Mesenchymal stem cell (in vitro differentiated cells and primary cell): ENCODE measurements at regions not wholly inside any gene's neighbourhood (a gene's known extent, or its start where the extent isn't known, plus 50 kb on each side); places are given as distances from the start of the nearest gene placed in this dataset.

Experiments
- DNase-seq: peaks from one replicate; pipeline ENCODE4 v3.0.0-alpha.2; 2013
- H2AFZ ChIP-seq: one replicate; pipeline ENCODE4 v1.6.1; 2013; ENCODE audit warnings: low read depth, mild to moderate bottlenecking, control low read depth, inconsistent platforms, low read length, moderate library complexity
- H2AK5ac ChIP-seq: 2 replicates; pipeline ENCODE4 v1.6.1; 2013; ENCODE audit warnings: low read length, moderate library complexity, mild to moderate bottlenecking, inconsistent platforms; ENCODE audit not compliant: severe bottlenecking
- H2BK120ac ChIP-seq: one replicate; pipeline ENCODE4 v1.6.1; 2013; ENCODE audit warnings: low read depth, mild to moderate bottlenecking, inconsistent platforms, low read length, moderate library complexity
- H2BK12ac ChIP-seq, 2 experiments: one replicate each; pipeline ENCODE4 v1.6.1; 2013; ENCODE audit warnings: inconsistent platforms in 2 of 2, low read length in 2 of 2, mild to moderate bottlenecking in 2 of 2, moderate library complexity in 2 of 2, control low read depth in 1 of 2
- H2BK15ac ChIP-seq: one replicate; pipeline ENCODE4 v1.6.1; 2013; ENCODE audit warnings: mild to moderate bottlenecking, low read depth, inconsistent platforms; ENCODE audit not compliant: poor library complexity, severe bottlenecking
- H2BK5ac ChIP-seq: 2 replicates; pipeline ENCODE4 v1.6.1; 2013; ENCODE audit warnings: low read depth, mild to moderate bottlenecking, low read length, control low read depth, inconsistent platforms; ENCODE audit not compliant: poor library complexity, severe bottlenecking
- H3K14ac ChIP-seq, 2 experiments: one replicate each; pipeline ENCODE4 v1.6.1; 2013; ENCODE audit warnings: inconsistent platforms in 2 of 2, low read length in 2 of 2, control low read depth in 1 of 2, mild to moderate bottlenecking in 1 of 2, moderate library complexity in 1 of 2
- H3K18ac ChIP-seq, 2 experiments: one replicate each; pipeline ENCODE4 v1.6.1; 2013; ENCODE audit warnings: inconsistent platforms in 2 of 2, low read length in 2 of 2, control low read depth in 1 of 2, low read depth in 1 of 2, mild to moderate bottlenecking in 1 of 2
- H3K23ac ChIP-seq, 2 experiments: one replicate each; pipeline ENCODE4 v1.6.1; 2013; ENCODE audit warnings: inconsistent platforms in 2 of 2, low read length in 2 of 2, mild to moderate bottlenecking in 2 of 2, moderate library complexity in 2 of 2, control low read depth in 1 of 2
- H3K27ac ChIP-seq: 2 replicates; pipeline ENCODE4 v1.5.1; 2013; ENCODE audit warnings: mild to moderate bottlenecking, moderate library complexity, low read length, control low read depth, inconsistent platforms; ENCODE audit not compliant: poor library complexity, severe bottlenecking
- H3K27me3 ChIP-seq, 2 experiments: 2 replicates each; pipeline versions ENCODE4 v1.6.1 to v1.7.0; 2013; ENCODE audit warnings: low read length in 2 of 2, mild to moderate bottlenecking in 2 of 2, moderate library complexity in 2 of 2, control low read depth in 1 of 2, inconsistent platforms in 1 of 2; ENCODE audit not compliant: control insufficient read depth in 1 of 2, insufficient read depth in 1 of 2
- H3K36me3 ChIP-seq, 2 experiments: 2 replicates each; pipeline versions ENCODE4 v1.6.1 to v1.7.0; 2013; ENCODE audit warnings: low read length in 2 of 2, control low read depth in 1 of 2, inconsistent platforms in 1 of 2, low read depth in 1 of 2, mild to moderate bottlenecking in 1 of 2; ENCODE audit not compliant: insufficient read depth in 2 of 2, control insufficient read depth in 1 of 2
- H3K4ac ChIP-seq, 2 experiments: one replicate each; pipeline ENCODE4 v1.6.1; 2013; ENCODE audit warnings: inconsistent platforms in 2 of 2, low read length in 2 of 2, mild to moderate bottlenecking in 2 of 2, moderate library complexity in 2 of 2, control low read depth in 1 of 2, low read depth in 1 of 2
- H3K4me1 ChIP-seq: 2 replicates; pipeline ENCODE4 v1.6.1; 2013; ENCODE audit warnings: low read depth, low read length, control low read depth; ENCODE audit not compliant: control insufficient read depth, insufficient read depth
- H3K4me2 ChIP-seq: 2 replicates; pipeline ENCODE4 v1.6.1; 2013; ENCODE audit warnings: low read length, mild to moderate bottlenecking, inconsistent platforms; ENCODE audit not compliant: poor library complexity, severe bottlenecking
- H3K4me3 ChIP-seq, 2 experiments: 2 replicates each; pipeline versions ENCODE4 v1.5.1 to v1.7.0; 2013; ENCODE audit warnings: low read length in 2 of 2, mild to moderate bottlenecking in 2 of 2, control low read depth in 1 of 2, low read depth in 1 of 2; ENCODE audit not compliant: insufficient read depth in 1 of 2
- H3K79me1 ChIP-seq: replicated peaks from 2 replicates; pipeline ENCODE4 v1.6.1; 2013; ENCODE audit warnings: mild to moderate bottlenecking, control low read depth, low read length, inconsistent platforms; ENCODE audit not compliant: poor library complexity, severe bottlenecking
- H3K9ac ChIP-seq: 2 replicates; pipeline ENCODE4 v1.7.0; 2013; ENCODE audit warnings: mild to moderate bottlenecking, low read length, moderate library complexity
- H3K9me3 ChIP-seq: 2 replicates; pipeline ENCODE4 v1.7.0; 2013; ENCODE audit warnings: mild to moderate bottlenecking, low read length; ENCODE audit not compliant: control insufficient read depth
- H4K8ac ChIP-seq: one replicate; pipeline ENCODE4 v1.6.1; 2013; ENCODE audit warnings: inconsistent platforms, mild to moderate bottlenecking, low read length, moderate library complexity
- H4K91ac ChIP-seq: one replicate; pipeline ENCODE4 v1.6.1; 2013; ENCODE audit warnings: mild to moderate bottlenecking, low read length, inconsistent platforms
- WGBS: methylation state at CpG from one replicate; pipeline ENCODE4 v1.1.7; 2013; ENCODE audit warnings: mixed read lengths; 5-methylcytosine and 5-hydroxymethylcytosine counted together

DNA sequence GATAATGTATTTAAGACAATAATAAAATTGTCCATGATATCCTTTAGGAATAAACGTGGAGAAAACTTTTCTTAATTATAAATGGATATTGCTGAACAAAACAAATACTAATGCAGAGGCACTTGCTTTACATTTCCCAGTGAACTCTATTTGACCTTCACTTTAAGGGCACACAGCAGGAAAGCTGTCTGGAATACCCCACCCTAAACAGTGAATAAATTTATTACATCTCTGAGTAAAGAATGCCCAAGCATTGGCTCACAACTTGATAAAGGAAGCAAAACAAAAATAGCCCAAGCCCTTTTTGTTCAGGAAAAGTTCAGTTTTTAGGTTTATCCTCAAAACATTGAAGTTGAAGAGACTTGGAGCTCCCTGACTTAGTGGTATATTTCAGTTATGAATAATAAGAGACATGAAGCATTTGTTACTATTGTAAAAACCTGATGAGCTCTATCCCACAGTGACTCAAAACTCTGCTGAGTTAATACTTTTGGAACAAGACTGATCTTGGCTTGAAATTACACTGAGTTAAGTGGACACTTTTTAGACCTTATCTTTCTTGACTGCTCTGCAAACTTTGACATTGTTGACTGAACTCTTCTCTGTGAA is 353.9 kb downstream of the BCKDHB start:
- no peak overlapping the region for H3K27ac ChIP-seq
- no peak overlapping the region for H2BK120ac ChIP-seq
- H3K18ac ChIP-seq: no peak overlapping the region
- no peak overlapping the region for H3K4ac ChIP-seq
- 83% methylated on average over 1 of the region's 1 CpG for WGBS
- no peak overlapping the region for H2AK5ac ChIP-seq
- no peaks in the 10 kb centered on the region for H3K36me3 ChIP-seq
- H3K4me2 ChIP-seq: no peak overlapping the region
- no peak overlapping the region for H4K8ac ChIP-seq
- no peak overlapping the region for H2BK12ac ChIP-seq
- H2BK15ac ChIP-seq: no peak overlapping the region
- no peak overlapping the region for H2AFZ ChIP-seq
- no peak for DNase-seq
- H3K9me3 ChIP-seq: no peaks in the 10 kb centered on the region
- no peak overlapping the region for H4K91ac ChIP-seq
- H3K27me3 ChIP-seq: no peaks in the 10 kb centered on the region
- no peak overlapping the region for H3K14ac ChIP-seq
- H3K4me3 ChIP-seq: no peak overlapping the region
- H3K79me1 ChIP-seq: no peaks in the 10 kb centered on the region
- H2BK5ac ChIP-seq: no peak overlapping the region
- peaks cover 4% of the 10 kb centered on the region for H3K4me1 ChIP-seq
- no peak overlapping the region for H3K23ac ChIP-seq
- no peak overlapping the region for H3K9ac ChIP-seq

DNA sequence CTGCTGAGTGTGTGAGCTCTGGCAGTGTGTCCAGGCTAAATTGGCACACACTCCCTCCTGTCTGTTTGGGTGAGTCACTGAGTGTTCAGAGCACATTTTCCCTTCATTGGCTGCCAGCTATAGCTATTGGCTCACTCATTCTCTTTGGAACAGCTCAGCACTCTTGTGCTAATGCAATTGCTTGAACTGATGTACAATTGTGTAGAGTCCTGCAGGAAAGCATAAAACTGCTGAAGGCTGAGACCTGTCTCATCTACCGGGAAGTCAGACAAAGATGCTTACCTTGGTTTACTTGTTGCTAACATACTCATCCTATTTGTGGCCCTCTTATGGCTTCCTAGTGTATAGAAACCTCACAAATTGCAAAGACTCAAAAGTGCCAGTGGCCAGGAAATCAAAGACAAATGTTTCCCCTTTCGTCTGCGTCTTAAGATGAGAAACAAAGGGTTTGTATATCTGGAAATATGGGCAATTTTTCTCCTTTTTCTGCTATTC is 351.0 kb downstream of the BCKDHB start:
- no peaks in the 10 kb centered on the region for H3K36me3 ChIP-seq
- H2AK5ac ChIP-seq: no peak overlapping the region
- no peaks in the 10 kb centered on the region for H3K27me3 ChIP-seq
- no peak overlapping the region for H3K14ac ChIP-seq
- DNase-seq: peak; percentile 94
- H3K4me1 ChIP-seq: peaks cover 4% of the 10 kb centered on the region
- 71% methylated on average over 3 of the region's 3 CpGs for WGBS
- H2BK12ac ChIP-seq: no peak overlapping the region
- no peak overlapping the region for H3K4ac ChIP-seq
- no peak overlapping the region for H2BK120ac ChIP-seq
- no peak overlapping the region for H3K23ac ChIP-seq
- H3K27ac ChIP-seq: no peak overlapping the region
- no peak overlapping the region for H3K4me2 ChIP-seq
- no peak overlapping the region for H2AFZ ChIP-seq
- no peak overlapping the region for H2BK15ac ChIP-seq
- no peak overlapping the region for H3K4me3 ChIP-seq
- no peaks in the 10 kb centered on the region for H3K9me3 ChIP-seq
- no peak overlapping the region for H2BK5ac ChIP-seq
- no peaks in the 10 kb centered on the region for H3K79me1 ChIP-seq
- no peak overlapping the region for H4K8ac ChIP-seq
- H4K91ac ChIP-seq: no peak overlapping the region
- H3K18ac ChIP-seq: no peak overlapping the region
- H3K9ac ChIP-seq: peak overlapping the region; percentile 14

DNA sequence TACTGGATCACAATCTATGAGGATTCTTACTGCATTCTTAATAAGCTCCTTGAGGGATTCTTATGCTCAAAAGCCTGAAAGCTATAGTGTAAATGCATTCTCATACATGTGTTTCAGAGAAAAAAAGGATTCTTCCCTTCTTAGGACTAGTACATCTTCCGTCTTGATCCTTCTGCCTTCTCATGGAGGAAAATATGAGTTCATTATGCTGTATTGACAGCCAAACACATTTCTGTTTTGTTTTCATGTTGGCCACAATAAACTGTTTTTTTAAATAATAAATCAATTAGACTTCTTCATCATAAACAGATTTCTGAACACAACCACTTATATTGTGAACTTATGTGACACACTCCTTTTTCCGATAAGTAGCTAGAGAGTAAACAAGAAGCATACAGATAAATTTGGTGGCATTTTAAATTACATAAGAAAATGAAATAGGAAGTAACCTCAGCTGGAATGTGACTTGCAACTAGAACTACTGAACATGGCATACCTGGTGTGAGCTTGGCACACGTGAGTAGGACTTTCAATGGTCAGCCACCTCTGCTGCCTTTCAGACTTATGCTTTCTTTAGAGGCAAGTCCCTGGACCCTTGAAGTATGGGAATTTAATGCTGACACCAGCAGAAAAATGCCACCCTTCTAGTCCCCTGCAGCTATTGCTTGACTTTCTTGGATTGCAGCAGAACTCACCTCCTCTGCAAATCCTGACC is 350.4 kb downstream of the BCKDHB start:
- H3K36me3 ChIP-seq: no peaks in the 10 kb centered on the region
- no peak overlapping the region for H3K14ac ChIP-seq
- no peak overlapping the region for H4K8ac ChIP-seq
- H2BK12ac ChIP-seq: no peak overlapping the region
- H3K4me1 ChIP-seq: peaks cover 4% of the 10 kb centered on the region
- no peak for DNase-seq
- no peak overlapping the region for H3K4me2 ChIP-seq
- no peak overlapping the region for H4K91ac ChIP-seq
- H2BK5ac ChIP-seq: no peak overlapping the region
- H2AFZ ChIP-seq: no peak overlapping the region
- no peaks in the 10 kb centered on the region for H3K79me1 ChIP-seq
- peak overlapping the region in 1 of 2 experiments; percentile 29 for H3K4ac ChIP-seq
- no peaks in the 10 kb centered on the region for H3K9me3 ChIP-seq
- WGBS: 92% methylated on average over 2 of the region's 3 CpGs
- H3K4me3 ChIP-seq: no peak overlapping the region
- H2BK15ac ChIP-seq: no peak overlapping the region
- H3K27ac ChIP-seq: no peak overlapping the region
- no peak overlapping the region for H3K9ac ChIP-seq
- no peak overlapping the region for H2BK120ac ChIP-seq
- H3K27me3 ChIP-seq: no peaks in the 10 kb centered on the region
- H3K18ac ChIP-seq: no peak overlapping the region
- H2AK5ac ChIP-seq: no peak overlapping the region
- no peak overlapping the region for H3K23ac ChIP-seq

DNA sequence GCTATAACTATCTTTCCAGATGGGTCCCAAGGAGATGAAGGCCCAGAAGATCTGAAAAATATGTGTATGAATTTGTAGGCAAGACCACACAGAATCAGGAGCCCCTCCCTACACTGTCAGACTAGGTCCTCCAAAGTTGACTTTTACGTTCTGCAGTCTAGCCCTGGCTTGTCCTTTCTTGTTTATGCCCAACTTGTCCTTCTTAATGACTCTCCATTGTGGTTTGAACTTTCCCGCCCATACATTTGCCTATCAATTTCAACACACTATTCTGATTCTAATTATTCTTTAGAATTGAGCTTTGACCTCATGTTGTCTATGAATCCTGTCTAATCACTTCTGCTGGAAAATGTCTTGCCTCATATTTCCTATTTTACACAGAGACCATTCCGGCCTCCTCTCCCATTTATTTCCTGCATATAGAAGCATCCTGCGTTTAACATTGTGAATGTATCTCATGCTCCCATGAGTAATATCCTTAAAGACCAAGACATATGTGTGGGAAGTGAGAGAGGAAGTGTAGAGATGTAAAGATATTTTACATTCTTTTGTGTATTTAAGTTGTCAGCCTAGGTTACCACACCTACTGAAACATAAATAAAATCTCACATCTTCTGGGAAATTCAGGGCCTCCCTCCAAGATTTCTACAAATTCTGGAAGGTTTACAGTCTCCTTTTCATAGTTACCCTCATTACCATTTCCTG is 348.3 kb downstream of the BCKDHB start:
- Histone ChIP-seq H2BK15ac (no peak overlapping the region), H3K4ac (no peak overlapping the region), H3K9me3 (no peaks in the 10 kb centered on the region), H4K8ac (no peak overlapping the region), H4K91ac (no peak overlapping the region), H3K18ac (peak overlapping the region in 1 of 2 experiments; percentile 68), H2AFZ (no peak overlapping the region), H3K27ac (no peak overlapping the region), H3K36me3 (no peaks in the 10 kb centered on the region), H3K23ac (no peak overlapping the region), H3K14ac (no peak overlapping the region), H2BK120ac (no peak overlapping the region), H3K9ac (no peak overlapping the region), H3K79me1 (no peaks in the 10 kb centered on the region), H2BK5ac (no peak overlapping the region), H3K4me1 (peaks cover 4% of the 10 kb centered on the region), H3K4me3 (no peak overlapping the region), H2AK5ac (no peak overlapping the region), H3K27me3 (no peaks in the 10 kb centered on the region), H3K4me2 (no peak overlapping the region), H2BK12ac (no peak overlapping the region)
- WGBS: 63% methylated on average over 2 of the region's 4 CpGs
- DNase-seq: peak; percentile 30
